IPS-20b (cell line): ENCODE measurements at regions not wholly inside any gene's neighbourhood (a gene's known extent, or its start where the extent isn't known, plus 50 kb on each side); places are given as distances from the start of the nearest gene placed in this dataset.

Experiments
- H3K27ac ChIP-seq: one replicate; pipeline ENCODE4 v1.5.1; 2013; ENCODE audit warnings: low read length
- H3K27me3 ChIP-seq: 2 replicates; pipeline ENCODE4 v1.6.1; 2013; ENCODE audit warnings: mild to moderate bottlenecking, low read length, inconsistent platforms; ENCODE audit not compliant: insufficient read depth
- H3K36me3 ChIP-seq: 2 replicates; pipeline ENCODE4 v1.6.1; 2013; ENCODE audit warnings: low read depth, mild to moderate bottlenecking, inconsistent platforms, low read length, moderate library complexity; ENCODE audit not compliant: insufficient read depth
- H3K4me1 ChIP-seq: 2 replicates; pipeline ENCODE4 v1.6.1; 2013; ENCODE audit warnings: mild to moderate bottlenecking, control low read depth, inconsistent platforms, low read length, moderate library complexity; ENCODE audit not compliant: insufficient read depth
- H3K4me3 ChIP-seq: 2 replicates; pipeline ENCODE4 v1.5.1; 2013; ENCODE audit warnings: mild to moderate bottlenecking, low read length, inconsistent platforms
- H3K9ac ChIP-seq: 2 replicates; pipeline ENCODE4 v1.6.1; 2013; ENCODE audit warnings: low read depth, mild to moderate bottlenecking, inconsistent platforms, low read length, moderate library complexity
- H3K9me3 ChIP-seq: 2 replicates; pipeline ENCODE4 v1.6.1; 2013; ENCODE audit warnings: mild to moderate bottlenecking, low read depth, low read length, inconsistent platforms; ENCODE audit not compliant: insufficient read depth

DNA sequence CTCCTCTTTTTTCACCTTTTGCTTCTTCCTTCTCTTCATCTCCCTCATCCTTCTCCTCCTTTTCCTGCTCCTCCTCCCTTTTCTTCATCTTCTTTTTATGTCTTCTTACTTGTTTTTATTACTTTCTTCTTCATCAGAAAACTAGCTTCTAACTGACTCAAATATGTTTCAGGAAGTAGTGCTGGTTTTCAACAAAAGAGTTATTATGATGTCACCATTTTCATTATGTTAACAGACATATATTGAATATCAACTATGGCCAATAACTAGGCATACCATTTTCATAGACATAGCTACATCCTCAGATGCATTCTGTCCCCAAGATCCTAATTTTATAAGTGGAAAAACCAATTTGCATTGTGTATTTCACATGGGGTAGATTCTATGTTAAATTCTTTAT, 252.9 kb upstream of the PAPPA start:
- Histone ChIP-seq H3K9ac (no peak overlapping the region), H3K27ac (no peak overlapping the region), H3K36me3 (no peaks in the 10 kb centered on the region), H3K4me1 (no peaks in the 10 kb centered on the region; the same call in 1 of the 2 replicates), H3K4me3 (no peak overlapping the region), H3K9me3 (no peaks in the 10 kb centered on the region), H3K27me3 (no peaks in the 10 kb centered on the region)

DNA sequence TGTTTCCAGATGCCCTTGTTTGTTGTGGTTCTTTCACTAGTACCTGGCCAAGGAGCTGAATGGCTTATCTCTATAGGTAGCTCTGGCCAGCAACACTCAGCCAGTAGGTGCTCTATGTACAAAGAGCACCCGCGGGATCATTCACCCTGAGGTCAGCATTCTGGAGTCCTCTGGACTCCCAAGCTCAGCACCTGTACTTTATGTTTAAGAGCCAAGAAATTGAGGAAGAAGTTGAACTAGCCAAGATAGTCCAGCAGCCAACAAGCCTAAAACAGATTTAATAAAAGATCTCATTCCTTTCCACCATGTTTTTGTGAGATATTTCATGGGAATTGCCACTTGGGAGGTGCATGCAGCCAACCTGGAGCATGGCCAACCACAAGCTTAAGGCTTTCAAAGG, 242.6 kb upstream of the PAPPA start:
- Histone ChIP-seq H3K9me3 (no peaks in the 10 kb centered on the region), H3K27ac (no peak overlapping the region), H3K27me3 (no peaks in the 10 kb centered on the region), H3K36me3 (no peaks in the 10 kb centered on the region), H3K4me1 (no peaks in the 10 kb centered on the region), H3K9ac (no peak overlapping the region), H3K4me3 (no peak overlapping the region)

DNA sequence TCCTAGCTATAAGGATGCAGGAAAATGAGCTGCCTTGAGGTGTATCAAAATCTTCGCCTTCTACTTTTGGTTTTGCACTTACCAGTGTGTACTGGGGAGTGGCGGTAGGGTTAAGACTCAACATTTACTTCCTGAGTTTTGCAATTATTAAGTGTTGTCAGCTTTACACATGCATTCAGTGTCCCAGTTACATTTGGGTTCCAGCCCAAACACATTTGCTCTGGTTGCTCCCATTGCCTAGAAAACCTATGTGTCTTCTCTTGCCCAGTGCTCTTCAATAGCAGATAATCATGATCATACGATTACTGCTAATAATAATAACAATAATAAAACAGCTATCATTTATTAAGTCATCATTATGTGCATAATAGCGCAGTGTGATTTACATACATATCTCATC, 241.5 kb upstream of the PAPPA start:
- Histone ChIP-seq H3K27me3 (no peaks in the 10 kb centered on the region), H3K4me1 (no peaks in the 10 kb centered on the region), H3K9me3 (no peaks in the 10 kb centered on the region), H3K9ac (no peak overlapping the region), H3K36me3 (no peaks in the 10 kb centered on the region), H3K4me3 (no peak overlapping the region), H3K27ac (no peak overlapping the region)

DNA sequence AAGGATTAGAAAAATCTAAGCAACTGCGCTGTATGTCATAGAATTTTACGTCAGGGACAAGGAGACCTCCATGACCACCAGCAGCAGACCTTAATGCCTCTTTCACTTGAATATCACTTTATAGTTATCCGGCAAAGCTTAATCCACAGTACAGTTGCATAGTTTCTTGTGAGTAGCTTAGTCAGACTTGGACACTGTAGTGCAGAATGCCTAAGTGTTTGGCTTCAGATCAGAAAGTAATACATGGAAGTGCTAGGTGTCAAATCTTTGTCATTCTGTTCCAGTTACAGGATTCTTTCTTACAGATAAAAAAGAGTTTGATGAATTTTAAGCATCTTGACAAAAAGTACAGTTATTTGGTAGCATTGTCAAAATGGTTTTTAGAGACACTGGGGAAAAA, 239.9 kb upstream of the PAPPA start:
- Histone ChIP-seq H3K36me3 (no peaks in the 10 kb centered on the region), H3K9ac (no peak overlapping the region), H3K4me1 (no peaks in the 10 kb centered on the region), H3K27me3 (no peaks in the 10 kb centered on the region), H3K4me3 (no peak overlapping the region), H3K9me3 (no peaks in the 10 kb centered on the region), H3K27ac (no peak overlapping the region)

DNA sequence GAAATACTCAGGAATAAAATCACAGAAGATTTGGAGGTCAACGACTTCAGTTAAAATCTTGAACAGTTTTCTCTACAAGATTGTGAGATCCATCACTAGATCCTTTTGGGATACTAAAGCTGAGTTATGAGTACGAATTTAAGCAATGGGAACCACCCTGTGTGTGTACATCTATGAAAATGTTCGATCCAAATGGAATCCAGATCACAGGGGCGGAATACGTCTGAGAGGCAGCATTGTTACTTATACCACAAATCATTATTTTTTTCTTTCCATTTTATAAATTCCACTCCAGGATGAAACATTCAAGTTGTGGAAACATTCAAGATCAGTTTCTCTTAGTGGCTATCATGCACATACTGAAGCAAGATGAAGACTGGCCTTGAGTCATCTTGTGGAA, 239.3 kb upstream of the PAPPA start:
- no peak overlapping the region for H3K4me3 ChIP-seq
- H3K9ac ChIP-seq = no peak overlapping the region
- H3K36me3 ChIP-seq = no peaks in the 10 kb centered on the region
- no peaks in the 10 kb centered on the region for H3K4me1 ChIP-seq
- H3K9me3 ChIP-seq = no peaks in the 10 kb centered on the region
- no peaks in the 10 kb centered on the region for H3K27me3 ChIP-seq
- no peak overlapping the region for H3K27ac ChIP-seq

DNA sequence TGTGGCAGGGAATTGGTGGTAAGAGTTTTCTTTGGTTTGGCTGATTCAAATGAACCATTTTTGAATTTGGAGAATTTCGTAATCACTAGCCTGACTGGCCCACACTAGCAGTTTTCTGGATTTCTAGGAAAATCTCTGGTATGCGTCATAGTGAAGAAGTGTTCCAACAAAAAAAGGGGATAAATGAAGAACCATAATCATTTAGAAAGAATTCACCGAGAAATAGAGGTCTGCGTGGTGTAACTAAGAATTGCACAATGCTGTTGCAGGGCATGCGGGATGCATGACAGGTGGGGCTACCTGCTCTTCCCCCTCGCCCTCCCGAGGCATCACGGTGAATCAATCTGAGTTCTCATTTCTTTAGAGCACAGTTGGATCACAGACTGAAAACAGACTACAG, 232.3 kb upstream of the PAPPA start:
- no peak overlapping the region for H3K9ac ChIP-seq
- H3K36me3 ChIP-seq = no peaks in the 10 kb centered on the region
- H3K27me3 ChIP-seq = no peaks in the 10 kb centered on the region
- no peaks in the 10 kb centered on the region for H3K4me1 ChIP-seq
- H3K9me3 ChIP-seq = no peaks in the 10 kb centered on the region
- H3K4me3 ChIP-seq = no peak overlapping the region
- H3K27ac ChIP-seq = no peak overlapping the region

DNA sequence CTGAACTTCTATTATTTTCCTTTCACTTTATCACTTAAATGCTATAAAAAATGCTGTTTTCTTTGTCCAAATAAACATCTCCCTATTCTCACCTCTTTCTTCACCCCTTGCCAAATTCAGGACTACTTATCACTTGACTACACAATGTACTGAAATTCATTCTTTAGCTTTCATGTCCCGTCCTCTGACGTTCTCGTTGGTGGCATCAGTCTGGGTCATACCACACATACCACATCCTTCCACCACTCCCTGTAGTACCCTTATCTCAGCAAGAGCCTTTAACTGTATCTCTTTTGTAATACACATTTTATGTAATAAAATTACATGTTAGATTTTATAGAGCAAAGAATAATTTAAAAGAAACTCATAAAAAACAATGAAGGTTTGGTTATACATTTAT, 231.1 kb upstream of the PAPPA start:
- no peak overlapping the region for H3K27ac ChIP-seq
- H3K9ac ChIP-seq = no peak overlapping the region
- H3K4me1 ChIP-seq = no peaks in the 10 kb centered on the region
- no peaks in the 10 kb centered on the region for H3K9me3 ChIP-seq
- no peaks in the 10 kb centered on the region for H3K36me3 ChIP-seq
- no peak overlapping the region for H3K4me3 ChIP-seq
- H3K27me3 ChIP-seq = no peaks in the 10 kb centered on the region

DNA sequence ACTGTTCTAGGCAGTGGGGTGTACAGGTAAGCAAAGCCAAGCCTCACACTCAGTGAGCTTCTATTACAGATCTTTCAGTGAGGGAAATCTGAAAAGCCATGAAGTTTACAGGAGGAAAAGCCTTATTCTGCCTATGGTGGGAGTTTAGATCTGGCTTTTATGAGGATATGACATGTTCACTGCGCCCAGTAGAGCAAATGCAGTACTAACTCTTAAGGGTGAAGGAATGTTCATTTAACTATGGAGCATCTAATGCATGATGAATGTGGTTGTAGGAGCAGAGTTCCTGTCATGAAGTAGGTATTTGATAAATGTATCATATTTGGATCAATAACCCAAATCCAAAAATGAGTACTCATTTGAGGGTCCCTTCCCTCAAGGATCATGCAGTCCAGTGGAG, 230.2 kb upstream of the PAPPA start:
- H3K9ac ChIP-seq = no peak overlapping the region
- no peak overlapping the region for H3K27ac ChIP-seq
- H3K36me3 ChIP-seq = no peaks in the 10 kb centered on the region
- no peak overlapping the region for H3K4me3 ChIP-seq
- no peaks in the 10 kb centered on the region for H3K9me3 ChIP-seq
- no peaks in the 10 kb centered on the region for H3K4me1 ChIP-seq
- no peaks in the 10 kb centered on the region for H3K27me3 ChIP-seq

DNA sequence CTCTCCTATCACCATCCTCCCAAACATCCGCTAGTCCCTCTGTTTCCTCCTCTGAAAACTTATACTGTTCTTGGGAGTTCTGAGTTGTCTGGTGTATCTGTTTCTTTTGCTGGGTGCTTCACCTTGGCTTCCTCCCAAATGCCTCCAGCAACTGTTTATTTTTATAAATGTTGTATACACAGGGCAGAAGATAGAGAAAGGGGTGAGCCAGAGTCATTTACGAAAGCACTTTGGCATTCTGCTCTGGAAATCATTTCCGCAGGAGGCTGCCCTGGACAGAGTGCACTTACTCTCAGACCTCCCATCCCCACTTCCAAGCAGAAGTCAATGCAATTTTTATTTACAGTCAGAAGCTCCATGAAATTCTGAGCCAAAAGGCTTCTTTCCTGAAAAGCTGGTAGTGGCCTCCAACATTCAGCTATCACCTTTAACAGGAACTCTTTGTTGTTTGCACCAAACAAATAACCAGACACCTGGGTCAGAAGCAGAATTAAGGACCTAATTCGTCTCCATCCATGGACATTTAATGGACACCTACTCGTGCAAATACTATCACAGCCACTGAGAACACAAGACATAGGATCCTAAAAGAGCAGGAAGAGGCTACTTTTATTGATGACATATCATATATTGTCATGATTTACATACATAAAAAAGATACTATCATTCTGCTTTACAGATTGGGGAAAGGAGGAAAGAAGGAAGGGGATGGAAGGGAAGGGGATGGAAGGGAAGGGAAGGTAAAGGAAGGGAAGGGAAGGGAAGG, 229.5 kb upstream of the PAPPA start:
- H3K9me3 ChIP-seq = no peaks in the 10 kb centered on the region
- no peak overlapping the region for H3K9ac ChIP-seq
- no peak overlapping the region for H3K27ac ChIP-seq

DNA sequence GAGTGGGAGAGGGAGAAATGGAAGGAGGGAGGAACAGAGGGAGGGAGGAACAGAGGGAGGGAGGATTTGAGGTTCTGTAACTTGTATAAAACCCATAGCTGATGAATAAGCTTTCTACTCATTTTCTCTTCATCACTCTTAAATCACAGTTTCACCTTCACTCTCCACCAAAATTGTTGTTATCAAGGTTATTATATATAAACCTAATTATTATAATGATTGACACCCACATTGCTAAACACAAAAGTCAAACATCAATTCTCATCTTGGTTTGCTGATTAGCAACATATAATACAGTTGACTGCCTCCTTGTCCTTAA, 229.0 kb upstream of the PAPPA start:
- Histone ChIP-seq H3K9ac (no peak overlapping the region), H3K4me1 (no peaks in the 10 kb centered on the region), H3K9me3 (no peaks in the 10 kb centered on the region), H3K4me3 (no peak overlapping the region), H3K36me3 (no peaks in the 10 kb centered on the region), H3K27me3 (no peaks in the 10 kb centered on the region), H3K27ac (no peak overlapping the region)

More for the DNA sequence above, 229.5 kb upstream of the PAPPA start:
- H3K36me3 ChIP-seq = no peaks in the 10 kb centered on the region
- H3K4me1 ChIP-seq = no peaks in the 10 kb centered on the region
- no peaks in the 10 kb centered on the region for H3K27me3 ChIP-seq
- H3K4me3 ChIP-seq = no peak overlapping the region

DNA sequence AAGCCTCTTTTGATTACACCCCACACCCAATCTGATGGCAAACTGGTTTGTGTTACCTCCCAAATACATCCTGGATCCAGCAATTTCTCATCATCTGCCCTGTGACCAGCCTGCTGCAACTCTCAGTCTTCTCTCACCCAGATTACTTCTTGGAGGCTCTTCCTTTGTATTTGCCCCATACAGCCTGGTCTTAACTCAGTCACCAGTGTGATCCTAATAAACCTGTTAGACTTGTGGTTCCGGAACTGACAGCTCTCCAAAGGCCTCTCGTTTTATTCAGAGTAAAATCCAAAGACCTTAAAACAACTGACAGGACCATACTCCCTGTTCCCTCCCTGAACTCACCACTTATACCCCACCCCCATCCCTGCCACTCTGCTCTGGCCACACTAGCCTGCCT, 228.2 kb upstream of the PAPPA start:
- H3K4me1 ChIP-seq = no peaks in the 10 kb centered on the region
- H3K27me3 ChIP-seq = no peaks in the 10 kb centered on the region
- H3K36me3 ChIP-seq = no peaks in the 10 kb centered on the region
- no peak overlapping the region for H3K4me3 ChIP-seq
- no peak overlapping the region for H3K9ac ChIP-seq
- H3K9me3 ChIP-seq = no peaks in the 10 kb centered on the region
- H3K27ac ChIP-seq = no peak overlapping the region

DNA sequence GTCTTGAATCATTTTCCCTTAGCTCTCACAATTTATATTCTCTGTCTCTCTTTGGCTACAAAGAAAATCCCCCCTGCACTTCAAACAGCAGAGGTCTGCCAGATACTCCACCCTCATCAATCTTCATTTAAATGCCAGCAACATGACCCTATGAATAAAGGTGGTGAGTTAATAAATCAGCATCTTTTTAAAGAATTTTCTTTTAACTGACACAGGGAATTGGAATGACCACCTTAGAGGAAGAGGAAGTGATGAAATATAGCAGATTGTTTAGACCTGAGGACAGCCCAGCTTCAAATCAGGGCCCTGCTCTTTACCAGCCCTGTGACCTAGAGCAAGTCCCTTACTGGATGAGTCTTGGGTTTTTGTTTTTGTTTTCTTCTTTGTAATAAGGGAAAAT, 223.1 kb upstream of the PAPPA start:
- H3K36me3 ChIP-seq = no peaks in the 10 kb centered on the region
- no peak overlapping the region for H3K27ac ChIP-seq
- no peaks in the 10 kb centered on the region for H3K27me3 ChIP-seq
- no peaks in the 10 kb centered on the region for H3K4me1 ChIP-seq
- H3K9ac ChIP-seq = no peak overlapping the region
- H3K9me3 ChIP-seq = no peaks in the 10 kb centered on the region
- no peak overlapping the region for H3K4me3 ChIP-seq
